Mesenchymal stem cell (in vitro differentiated cells and primary cell): ENCODE measurements at regions not wholly inside any gene's neighbourhood (a gene's known extent, or its start where the extent isn't known, plus 50 kb on each side); places are given as distances from the start of the nearest gene placed in this dataset.

ENCODE experiments used
- DNase-seq: peaks from one replicate; pipeline ENCODE4 v3.0.0-alpha.2; 2013
- H2AFZ ChIP-seq: one replicate; pipeline ENCODE4 v1.6.1; 2013; ENCODE audit warnings: low read depth, mild to moderate bottlenecking, control low read depth, inconsistent platforms, low read length, moderate library complexity
- H2AK5ac ChIP-seq: 2 replicates; pipeline ENCODE4 v1.6.1; 2013; ENCODE audit warnings: low read length, moderate library complexity, mild to moderate bottlenecking, inconsistent platforms; ENCODE audit not compliant: severe bottlenecking
- H2BK120ac ChIP-seq: one replicate; pipeline ENCODE4 v1.6.1; 2013; ENCODE audit warnings: low read depth, mild to moderate bottlenecking, inconsistent platforms, low read length, moderate library complexity
- H2BK12ac ChIP-seq, 2 experiments: one replicate each; pipeline ENCODE4 v1.6.1; 2013; ENCODE audit warnings: inconsistent platforms in 2 of 2, low read length in 2 of 2, mild to moderate bottlenecking in 2 of 2, moderate library complexity in 2 of 2, control low read depth in 1 of 2
- H2BK15ac ChIP-seq: one replicate; pipeline ENCODE4 v1.6.1; 2013; ENCODE audit warnings: mild to moderate bottlenecking, low read depth, inconsistent platforms; ENCODE audit not compliant: poor library complexity, severe bottlenecking
- H2BK5ac ChIP-seq: 2 replicates; pipeline ENCODE4 v1.6.1; 2013; ENCODE audit warnings: low read depth, mild to moderate bottlenecking, low read length, control low read depth, inconsistent platforms; ENCODE audit not compliant: poor library complexity, severe bottlenecking
- H3K14ac ChIP-seq, 2 experiments: one replicate each; pipeline ENCODE4 v1.6.1; 2013; ENCODE audit warnings: inconsistent platforms in 2 of 2, low read length in 2 of 2, control low read depth in 1 of 2, mild to moderate bottlenecking in 1 of 2, moderate library complexity in 1 of 2
- H3K18ac ChIP-seq, 2 experiments: one replicate each; pipeline ENCODE4 v1.6.1; 2013; ENCODE audit warnings: inconsistent platforms in 2 of 2, low read length in 2 of 2, control low read depth in 1 of 2, low read depth in 1 of 2, mild to moderate bottlenecking in 1 of 2
- H3K23ac ChIP-seq, 2 experiments: one replicate each; pipeline ENCODE4 v1.6.1; 2013; ENCODE audit warnings: inconsistent platforms in 2 of 2, low read length in 2 of 2, mild to moderate bottlenecking in 2 of 2, moderate library complexity in 2 of 2, control low read depth in 1 of 2
- H3K27ac ChIP-seq: 2 replicates; pipeline ENCODE4 v1.5.1; 2013; ENCODE audit warnings: mild to moderate bottlenecking, moderate library complexity, low read length, control low read depth, inconsistent platforms; ENCODE audit not compliant: poor library complexity, severe bottlenecking
- H3K27me3 ChIP-seq, 2 experiments: 2 replicates each; pipeline versions ENCODE4 v1.6.1 to v1.7.0; 2013; ENCODE audit warnings: low read length in 2 of 2, mild to moderate bottlenecking in 2 of 2, moderate library complexity in 2 of 2, control low read depth in 1 of 2, inconsistent platforms in 1 of 2; ENCODE audit not compliant: control insufficient read depth in 1 of 2, insufficient read depth in 1 of 2
- H3K36me3 ChIP-seq, 2 experiments: 2 replicates each; pipeline versions ENCODE4 v1.6.1 to v1.7.0; 2013; ENCODE audit warnings: low read length in 2 of 2, control low read depth in 1 of 2, inconsistent platforms in 1 of 2, low read depth in 1 of 2, mild to moderate bottlenecking in 1 of 2; ENCODE audit not compliant: insufficient read depth in 2 of 2, control insufficient read depth in 1 of 2
- H3K4ac ChIP-seq, 2 experiments: one replicate each; pipeline ENCODE4 v1.6.1; 2013; ENCODE audit warnings: inconsistent platforms in 2 of 2, low read length in 2 of 2, mild to moderate bottlenecking in 2 of 2, moderate library complexity in 2 of 2, control low read depth in 1 of 2, low read depth in 1 of 2
- H3K4me1 ChIP-seq: 2 replicates; pipeline ENCODE4 v1.6.1; 2013; ENCODE audit warnings: low read depth, low read length, control low read depth; ENCODE audit not compliant: control insufficient read depth, insufficient read depth
- H3K4me2 ChIP-seq: 2 replicates; pipeline ENCODE4 v1.6.1; 2013; ENCODE audit warnings: low read length, mild to moderate bottlenecking, inconsistent platforms; ENCODE audit not compliant: poor library complexity, severe bottlenecking
- H3K4me3 ChIP-seq, 2 experiments: 2 replicates each; pipeline versions ENCODE4 v1.5.1 to v1.7.0; 2013; ENCODE audit warnings: low read length in 2 of 2, mild to moderate bottlenecking in 2 of 2, control low read depth in 1 of 2, low read depth in 1 of 2; ENCODE audit not compliant: insufficient read depth in 1 of 2
- H3K79me1 ChIP-seq: replicated peaks from 2 replicates; pipeline ENCODE4 v1.6.1; 2013; ENCODE audit warnings: mild to moderate bottlenecking, control low read depth, low read length, inconsistent platforms; ENCODE audit not compliant: poor library complexity, severe bottlenecking
- H3K9ac ChIP-seq: 2 replicates; pipeline ENCODE4 v1.7.0; 2013; ENCODE audit warnings: mild to moderate bottlenecking, low read length, moderate library complexity
- H3K9me3 ChIP-seq: 2 replicates; pipeline ENCODE4 v1.7.0; 2013; ENCODE audit warnings: mild to moderate bottlenecking, low read length; ENCODE audit not compliant: control insufficient read depth
- H4K8ac ChIP-seq: one replicate; pipeline ENCODE4 v1.6.1; 2013; ENCODE audit warnings: inconsistent platforms, mild to moderate bottlenecking, low read length, moderate library complexity
- H4K91ac ChIP-seq: one replicate; pipeline ENCODE4 v1.6.1; 2013; ENCODE audit warnings: mild to moderate bottlenecking, low read length, inconsistent platforms
- WGBS: methylation state at CpG from one replicate; pipeline ENCODE4 v1.1.7; 2013; ENCODE audit warnings: mixed read lengths; 5-methylcytosine and 5-hydroxymethylcytosine counted together

DNA sequence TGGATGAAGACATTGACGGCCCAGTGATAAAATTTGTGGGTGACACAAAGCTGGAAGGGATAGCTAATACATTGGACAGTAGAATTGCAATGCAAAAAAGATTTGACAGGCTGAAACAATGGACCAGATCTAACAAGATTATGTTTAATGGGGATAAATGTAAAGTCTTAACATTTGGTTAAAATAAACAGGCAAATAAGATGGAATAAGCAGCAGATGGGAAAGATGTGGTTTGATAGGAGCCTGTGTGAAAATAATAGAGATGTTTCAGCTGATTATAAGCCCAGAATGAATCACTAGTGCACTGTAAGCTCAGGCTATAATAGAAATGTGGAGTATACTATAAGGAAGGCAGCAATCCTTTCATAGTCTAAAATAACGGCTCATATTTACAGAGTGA, 66.2 kb upstream of the NHLH2 start:
- Histone ChIP-seq H4K8ac (no peak overlapping the region), H3K4ac (no peak overlapping the region), H3K23ac (no peak overlapping the region), H2BK12ac (no peak overlapping the region), H3K9ac (no peak overlapping the region), H3K14ac (no peak overlapping the region), H3K4me1 (no peaks in the 10 kb centered on the region), H3K36me3 (no peaks in the 10 kb centered on the region), H3K9me3 (no peaks in the 10 kb centered on the region), H4K91ac (no peak overlapping the region), H3K4me3 (no peak overlapping the region), H2AFZ (no peak overlapping the region), H3K18ac (no peak overlapping the region), H2AK5ac (no peak overlapping the region), H3K79me1 (no peaks in the 10 kb centered on the region), H2BK5ac (no peak overlapping the region), H2BK15ac (no peak overlapping the region), H3K4me2 (no peak overlapping the region), H2BK120ac (no peak overlapping the region), H3K27me3 (peaks cover 0 to 9% of the 10 kb centered on the region in 2 experiments), H3K27ac (no peak overlapping the region)
- WGBS = 86% methylated on average over 2 of the region's 2 CpGs
- DNase-seq = no peak

DNA sequence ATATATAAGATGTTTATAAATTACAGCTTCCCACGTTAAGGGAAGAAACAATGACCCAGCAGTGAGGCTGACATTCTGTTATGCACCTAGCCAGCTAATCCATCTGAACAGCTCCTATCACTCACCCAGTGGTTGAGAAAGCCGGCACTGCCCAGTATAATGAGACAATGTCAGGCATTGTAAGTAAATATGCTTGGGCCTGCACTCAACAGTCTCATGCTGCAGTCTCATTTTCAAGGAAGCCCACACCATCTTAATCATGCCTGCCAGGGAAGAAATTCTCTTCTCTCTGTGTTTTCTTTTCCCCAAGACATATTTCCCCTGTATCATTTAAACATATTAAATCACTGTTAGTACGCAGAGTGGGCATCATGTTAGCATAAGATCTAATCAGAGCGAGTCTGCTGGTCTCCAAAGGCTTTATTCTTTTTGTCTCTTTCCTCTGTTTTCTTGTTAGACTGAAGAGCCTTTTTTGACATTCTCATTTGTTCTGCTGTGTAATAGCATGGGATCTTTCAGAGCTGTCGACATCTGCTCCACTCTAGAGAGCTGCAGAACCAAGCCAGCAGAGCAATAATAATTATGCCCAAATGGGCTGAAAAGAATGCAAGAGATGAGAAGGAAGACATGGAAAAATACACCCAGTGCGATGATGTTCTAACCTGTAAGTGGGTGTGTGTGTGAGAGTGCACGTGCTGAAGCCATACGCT, 67.6 kb upstream of the SLC22A15 start:
- Histone ChIP-seq H3K36me3 (no peaks in the 10 kb centered on the region), H4K8ac (no peak overlapping the region), H3K27ac (no peak overlapping the region), H3K27me3 (peaks cover 0 to 12% of the 10 kb centered on the region in 2 experiments), H2BK120ac (no peak overlapping the region), H2BK5ac (no peak overlapping the region), H2BK12ac (no peak overlapping the region), H2BK15ac (no peak overlapping the region), H3K79me1 (no peaks in the 10 kb centered on the region), H2AFZ (no peak overlapping the region), H3K4ac (no peak overlapping the region), H3K9me3 (no peaks in the 10 kb centered on the region), H4K91ac (no peak overlapping the region), H2AK5ac (no peak overlapping the region), H3K4me3 (no peak overlapping the region), H3K9ac (no peak overlapping the region), H3K4me1 (no peaks in the 10 kb centered on the region), H3K4me2 (no peak overlapping the region), H3K23ac (no peak overlapping the region), H3K14ac (no peak overlapping the region), H3K18ac (no peak overlapping the region)
- 84% methylated on average over 8 of the region's 8 CpGs for WGBS
- no peak for DNase-seq

DNA sequence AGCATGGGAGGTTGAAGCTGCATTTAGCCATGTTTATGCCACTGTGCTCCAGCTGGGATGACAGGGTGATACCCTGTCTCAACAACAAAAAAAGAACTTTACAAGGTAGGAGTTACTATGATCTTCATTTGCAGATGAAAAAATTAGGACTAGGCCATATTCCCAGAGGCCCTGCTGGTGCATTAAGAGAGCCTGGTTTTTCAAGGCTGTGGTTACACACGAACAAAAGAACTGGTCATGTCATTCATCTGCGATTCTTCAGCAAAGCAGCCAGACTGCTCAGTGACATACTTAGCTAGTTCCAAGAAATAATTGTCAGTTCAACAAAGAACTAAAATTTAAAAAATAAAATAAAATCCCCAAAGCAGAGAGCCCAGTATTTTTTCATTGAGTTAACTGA, 66.1 kb upstream of the SLC22A15 start:
- Histone ChIP-seq H4K8ac (no peak overlapping the region), H3K4me2 (no peak overlapping the region), H4K91ac (no peak overlapping the region), H3K9ac (no peak overlapping the region), H3K9me3 (no peaks in the 10 kb centered on the region), H3K27ac (no peak overlapping the region), H3K36me3 (no peaks in the 10 kb centered on the region), H3K79me1 (no peaks in the 10 kb centered on the region), H2BK120ac (no peak overlapping the region), H3K14ac (no peak overlapping the region), H3K23ac (no peak overlapping the region), H2AFZ (no peak overlapping the region), H2BK5ac (no peak overlapping the region), H2AK5ac (no peak overlapping the region), H3K4me3 (no peak overlapping the region), H3K4ac (no peak overlapping the region), H2BK12ac (no peak overlapping the region), H3K4me1 (no peaks in the 10 kb centered on the region), H3K18ac (no peak overlapping the region), H3K27me3 (peaks cover 0 to 17% of the 10 kb centered on the region in 2 experiments), H2BK15ac (no peak overlapping the region)
- WGBS = 95% methylated on average over 2 of the region's 2 CpGs
- DNase-seq = no peak

DNA sequence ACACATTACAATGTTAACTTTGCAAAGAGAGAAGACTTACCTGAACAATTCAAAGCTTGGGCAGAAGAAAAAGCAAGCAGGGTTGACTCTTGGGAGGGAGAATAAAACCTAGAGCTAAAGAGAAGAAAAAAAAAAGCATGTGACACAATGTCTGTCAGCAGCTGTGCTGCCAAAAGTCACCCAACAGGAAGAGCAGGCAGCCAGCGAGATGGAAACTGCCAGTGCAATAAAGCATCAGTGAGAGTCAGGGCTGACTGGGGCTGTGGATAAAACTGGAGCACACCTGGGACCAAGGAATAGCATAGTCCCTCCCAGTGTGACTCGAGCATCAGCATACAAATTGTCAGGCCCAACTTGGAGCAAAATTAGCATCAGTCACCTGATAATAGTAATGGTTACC, 65.0 kb upstream of the SLC22A15 start:
- no peak overlapping the region for H3K18ac ChIP-seq
- no peak overlapping the region for H2BK15ac ChIP-seq
- 47% methylated on average over 2 of the region's 2 CpGs for WGBS
- no peak overlapping the region for H3K23ac ChIP-seq
- H3K4me3 ChIP-seq = no peak overlapping the region
- DNase-seq = no peak
- H4K91ac ChIP-seq = no peak overlapping the region
- no peak overlapping the region for H2BK120ac ChIP-seq
- H3K36me3 ChIP-seq = no peaks in the 10 kb centered on the region
- no peak overlapping the region for H4K8ac ChIP-seq
- H3K4ac ChIP-seq = no peak overlapping the region
- H2BK12ac ChIP-seq = no peak overlapping the region
- H3K4me1 ChIP-seq = no peaks in the 10 kb centered on the region
- H3K9me3 ChIP-seq = no peaks in the 10 kb centered on the region
- no peak overlapping the region for H3K9ac ChIP-seq
- H3K14ac ChIP-seq = no peak overlapping the region
- H2BK5ac ChIP-seq = no peak overlapping the region
- H3K79me1 ChIP-seq = no peaks in the 10 kb centered on the region
- H3K27me3 ChIP-seq = peaks cover 0 to 17% of the 10 kb centered on the region in 2 experiments
- H3K27ac ChIP-seq = no peak overlapping the region
- no peak overlapping the region for H3K4me2 ChIP-seq
- H2AFZ ChIP-seq = no peak overlapping the region
- H2AK5ac ChIP-seq = no peak overlapping the region
